ENCODE measurements at regions not wholly inside any gene's neighbourhood (a gene's known extent, or its start where the extent isn't known, plus 50 kb on each side); places are given as distances from the start of the nearest gene placed in this dataset.

DNA sequence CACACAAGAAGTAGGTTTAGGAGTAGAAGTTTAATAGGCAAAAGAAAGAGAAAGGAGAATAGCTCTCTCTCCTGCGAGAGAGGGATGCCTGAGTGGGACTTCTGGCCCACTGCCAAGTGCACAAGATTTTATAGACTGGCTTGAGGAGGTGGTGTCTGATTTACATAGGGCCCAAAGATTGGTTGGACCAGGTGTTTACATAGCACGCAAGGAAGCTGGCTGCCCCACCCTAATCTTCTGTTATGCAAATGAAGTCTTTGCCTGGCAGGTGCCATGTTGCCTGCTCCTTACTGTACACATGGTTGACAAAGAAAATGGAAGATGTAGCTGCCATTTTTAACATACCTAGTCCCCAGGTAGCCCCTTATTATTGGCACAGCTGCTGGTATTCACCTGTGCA is 170.8 kb upstream of the GATB start:
- H3K4me3 ChIP-seq (ENCODE audit: low read depth, low read length) = no peak overlapping the region
- no peaks in the 10 kb centered on the region for H3K36me3 ChIP-seq (ENCODE audit: control insufficient read depth, insufficient read depth, low read length)
- no peaks in the 10 kb centered on the region for H3K9me3 ChIP-seq (ENCODE audit: control insufficient read depth, insufficient read depth, low read length)
- H3K27me3 ChIP-seq (ENCODE audit: control insufficient read depth, insufficient read depth, low read length) = no peaks in the 10 kb centered on the region
- H3K4me1 ChIP-seq (ENCODE audit: control insufficient read depth, insufficient read depth, low read length) = no peaks in the 10 kb centered on the region
- no peak overlapping the region for H3K9ac ChIP-seq (ENCODE audit: low read depth, low read length)

DNA sequence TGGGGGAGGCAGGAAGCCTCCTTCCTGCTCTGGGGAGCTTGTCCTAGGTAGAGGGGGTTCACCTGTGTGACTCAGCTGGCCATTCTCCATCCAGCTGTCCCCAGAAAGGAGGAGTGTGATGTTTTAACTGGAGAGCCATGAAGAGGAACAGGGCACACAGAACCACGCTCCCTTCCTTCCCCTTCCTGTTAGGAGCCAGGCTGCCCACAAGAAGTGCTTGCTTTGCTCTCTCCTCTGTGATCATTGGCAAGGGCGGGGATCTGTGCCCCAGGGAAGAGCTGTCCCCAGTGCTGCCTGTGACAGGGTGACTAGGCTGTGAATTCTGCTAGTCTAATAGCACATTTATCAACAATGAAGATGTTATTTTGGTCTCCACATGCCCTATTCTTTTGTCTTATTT is 169.6 kb upstream of the GATB start:
- no peak overlapping the region for H3K4me3 ChIP-seq (ENCODE audit: low read depth, low read length)
- H3K9me3 ChIP-seq (ENCODE audit: control insufficient read depth, insufficient read depth, low read length) = no peaks in the 10 kb centered on the region
- no peaks in the 10 kb centered on the region for H3K27me3 ChIP-seq (ENCODE audit: control insufficient read depth, insufficient read depth, low read length)
- no peaks in the 10 kb centered on the region for H3K36me3 ChIP-seq (ENCODE audit: control insufficient read depth, insufficient read depth, low read length)
- H3K9ac ChIP-seq (ENCODE audit: low read depth, low read length) = no peak overlapping the region
- H3K4me1 ChIP-seq (ENCODE audit: control insufficient read depth, insufficient read depth, low read length) = no peaks in the 10 kb centered on the region

DNA sequence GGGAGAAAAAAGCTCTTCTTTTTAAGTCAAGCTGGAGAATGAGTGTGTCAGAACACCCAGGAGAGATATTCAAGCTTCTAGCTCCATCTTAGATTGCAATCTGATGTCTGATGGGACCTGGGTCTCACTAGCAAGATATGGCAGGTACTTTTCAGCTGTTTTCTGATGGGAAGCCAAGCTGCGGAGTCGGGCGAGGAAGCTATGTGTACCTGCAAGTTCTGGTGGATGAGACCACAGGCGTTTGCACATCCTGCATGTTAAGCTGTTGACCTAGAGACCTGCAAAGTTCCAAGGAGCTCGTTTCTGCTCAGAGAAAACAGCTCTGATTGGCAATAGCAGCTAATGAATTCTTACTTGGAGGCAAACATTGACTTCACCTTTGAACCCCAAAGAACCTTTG is 167.3 kb upstream of the GATB start:
- Histone ChIP-seq H3K36me3 (ENCODE audit: control insufficient read depth, insufficient read depth, low read length) (no peaks in the 10 kb centered on the region), H3K9ac (ENCODE audit: low read depth, low read length) (no peak overlapping the region), H3K4me1 (ENCODE audit: control insufficient read depth, insufficient read depth, low read length) (no peaks in the 10 kb centered on the region), H3K9me3 (ENCODE audit: control insufficient read depth, insufficient read depth, low read length) (no peaks in the 10 kb centered on the region), H3K4me3 (ENCODE audit: low read depth, low read length) (no peak overlapping the region), H3K27me3 (ENCODE audit: control insufficient read depth, insufficient read depth, low read length) (no peaks in the 10 kb centered on the region)

DNA sequence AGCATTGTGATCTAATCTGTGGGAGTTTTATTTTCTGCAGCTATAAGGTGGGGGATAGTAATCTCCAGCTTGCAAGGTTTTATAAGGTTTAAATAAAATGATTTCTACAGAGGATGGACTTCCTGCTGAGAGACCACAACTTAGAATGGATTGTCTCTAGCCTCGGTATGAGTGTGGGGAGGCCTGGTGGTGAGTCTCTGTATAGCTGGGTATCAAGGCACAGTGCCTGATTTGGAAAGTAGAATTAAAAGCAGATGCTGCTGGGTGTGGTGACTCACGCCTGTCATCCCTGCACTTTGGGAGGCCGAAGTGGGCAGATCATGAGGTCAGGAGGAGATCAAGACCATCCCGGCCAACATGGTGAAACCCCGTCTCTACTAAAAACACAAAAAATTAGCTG is 162.0 kb upstream of the GATB start:
- H3K27me3 ChIP-seq (ENCODE audit: control insufficient read depth, insufficient read depth, low read length) = no peaks in the 10 kb centered on the region
- no peak overlapping the region for H3K9ac ChIP-seq (ENCODE audit: low read depth, low read length)
- no peaks in the 10 kb centered on the region for H3K36me3 ChIP-seq (ENCODE audit: control insufficient read depth, insufficient read depth, low read length)

DNA sequence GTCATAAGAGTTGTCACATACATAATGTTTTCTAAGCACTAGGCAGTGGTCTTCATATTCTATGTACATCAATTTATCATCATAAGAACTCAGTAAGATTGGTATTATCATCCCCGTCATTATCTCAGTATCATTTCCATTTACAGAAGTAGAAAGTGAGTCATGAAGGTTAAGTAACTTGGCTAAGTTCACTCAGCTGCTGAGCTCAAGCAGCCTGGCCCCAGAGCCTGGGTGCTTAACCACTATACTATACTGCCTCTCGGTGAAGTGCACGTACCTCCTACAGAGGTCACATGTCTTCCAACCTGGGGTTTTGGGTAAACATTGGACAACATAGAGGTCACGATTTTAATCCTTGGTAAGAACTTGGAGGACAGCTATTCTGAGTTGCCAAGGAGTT is 161.5 kb upstream of the GATB start:
- Histone ChIP-seq H3K27me3 (ENCODE audit: control insufficient read depth, insufficient read depth, low read length) (no peaks in the 10 kb centered on the region), H3K9ac (ENCODE audit: low read depth, low read length) (no peak overlapping the region), H3K4me1 (ENCODE audit: control insufficient read depth, insufficient read depth, low read length) (no peaks in the 10 kb centered on the region), H3K36me3 (ENCODE audit: control insufficient read depth, insufficient read depth, low read length) (no peaks in the 10 kb centered on the region), H3K4me3 (ENCODE audit: low read depth, low read length) (no peak overlapping the region), H3K9me3 (ENCODE audit: control insufficient read depth, insufficient read depth, low read length) (no peaks in the 10 kb centered on the region)

More for the DNA sequence above, 162.0 kb upstream of the GATB start:
- Histone ChIP-seq H3K4me3 (ENCODE audit: low read depth, low read length) (no peak overlapping the region), H3K9me3 (ENCODE audit: control insufficient read depth, insufficient read depth, low read length) (no peaks in the 10 kb centered on the region), H3K4me1 (ENCODE audit: control insufficient read depth, insufficient read depth, low read length) (no peaks in the 10 kb centered on the region)

DNA sequence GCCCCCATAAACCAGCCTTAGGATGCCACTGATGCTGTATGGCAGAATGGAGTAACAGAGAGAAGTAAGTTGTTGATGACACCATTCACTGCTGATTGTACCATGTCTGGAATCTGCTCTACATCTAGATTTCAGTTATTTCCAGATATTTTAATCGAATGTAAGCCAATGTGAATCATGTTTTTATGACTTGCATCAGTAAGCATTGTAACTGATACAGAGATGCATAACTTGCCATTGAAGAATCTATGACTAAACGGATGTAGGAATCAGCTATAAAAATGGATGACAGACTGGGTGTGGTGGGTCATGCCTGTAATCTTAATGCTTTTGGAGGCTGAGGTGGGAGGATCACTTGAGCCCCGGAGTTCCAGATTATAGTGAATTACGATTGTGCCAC is 161.0 kb upstream of the GATB start:
- Histone ChIP-seq H3K9me3 (ENCODE audit: control insufficient read depth, insufficient read depth, low read length) (no peaks in the 10 kb centered on the region), H3K4me1 (ENCODE audit: control insufficient read depth, insufficient read depth, low read length) (no peaks in the 10 kb centered on the region), H3K4me3 (ENCODE audit: low read depth, low read length) (no peak overlapping the region), H3K27me3 (ENCODE audit: control insufficient read depth, insufficient read depth, low read length) (no peaks in the 10 kb centered on the region), H3K36me3 (ENCODE audit: control insufficient read depth, insufficient read depth, low read length) (no peaks in the 10 kb centered on the region), H3K9ac (ENCODE audit: low read depth, low read length) (no peak overlapping the region)

DNA sequence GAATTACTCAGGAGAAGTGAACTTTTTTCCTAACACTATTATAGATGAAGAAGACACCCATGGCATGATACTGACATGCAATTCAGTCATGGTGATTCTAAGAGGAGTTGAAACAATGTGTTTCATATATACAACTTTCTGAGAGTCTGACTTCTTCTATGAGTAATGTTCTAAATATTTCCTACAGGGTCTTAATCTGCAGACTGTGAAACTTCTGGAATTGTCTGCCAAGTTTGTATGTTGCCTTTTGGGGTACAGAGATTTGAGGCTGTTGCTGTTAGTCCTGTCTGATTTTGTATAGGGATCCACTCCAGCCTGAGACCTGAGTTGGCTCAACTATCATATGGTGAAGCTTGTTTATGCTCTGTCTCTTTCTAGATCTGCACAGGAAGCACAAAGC is 160.6 kb upstream of the GATB start:
- Histone ChIP-seq H3K36me3 (ENCODE audit: control insufficient read depth, insufficient read depth, low read length) (no peaks in the 10 kb centered on the region), H3K27me3 (ENCODE audit: control insufficient read depth, insufficient read depth, low read length) (no peaks in the 10 kb centered on the region), H3K9me3 (ENCODE audit: control insufficient read depth, insufficient read depth, low read length) (no peaks in the 10 kb centered on the region), H3K4me3 (ENCODE audit: low read depth, low read length) (no peak overlapping the region), H3K9ac (ENCODE audit: low read depth, low read length) (no peak overlapping the region), H3K4me1 (ENCODE audit: control insufficient read depth, insufficient read depth, low read length) (no peaks in the 10 kb centered on the region)

DNA sequence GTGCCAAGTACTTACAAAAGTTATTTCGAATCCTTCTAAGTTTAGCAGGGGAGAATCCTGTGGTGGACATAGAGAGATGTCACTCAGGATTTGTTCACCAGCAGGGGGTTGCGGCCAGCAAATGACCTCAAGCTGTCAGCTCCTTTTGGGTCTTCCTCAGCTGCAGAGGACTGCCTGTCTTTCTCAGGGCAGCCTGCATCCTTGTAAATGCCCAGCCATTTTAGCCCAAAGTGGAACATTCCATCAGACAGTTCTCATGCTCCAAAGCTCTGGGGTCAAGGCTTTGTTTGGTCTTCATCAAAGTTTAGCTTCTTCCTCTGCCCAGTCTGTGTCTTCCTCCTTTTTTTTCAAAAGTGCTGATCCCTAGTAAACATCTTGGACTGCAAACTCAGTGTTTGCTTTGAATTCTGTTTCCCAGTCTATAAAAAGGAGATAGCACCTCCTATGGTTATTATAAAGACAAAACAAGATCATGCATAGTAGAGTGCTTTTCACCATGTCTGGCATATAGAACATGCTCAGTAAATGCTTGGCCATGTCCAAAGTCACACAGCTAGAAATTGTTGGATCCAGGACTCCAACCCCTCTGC is 156.4 kb upstream of the GATB start:
- H3K27me3 ChIP-seq (ENCODE audit: control insufficient read depth, insufficient read depth, low read length) = no peaks in the 10 kb centered on the region
- no peaks in the 10 kb centered on the region for H3K9me3 ChIP-seq (ENCODE audit: control insufficient read depth, insufficient read depth, low read length)
- no peaks in the 10 kb centered on the region for H3K36me3 ChIP-seq (ENCODE audit: control insufficient read depth, insufficient read depth, low read length)
- H3K9ac ChIP-seq (ENCODE audit: low read depth, low read length) = no peak overlapping the region
- H3K4me3 ChIP-seq (ENCODE audit: low read depth, low read length) = no peak overlapping the region
- no peaks in the 10 kb centered on the region for H3K4me1 ChIP-seq (ENCODE audit: control insufficient read depth, insufficient read depth, low read length)

DNA sequence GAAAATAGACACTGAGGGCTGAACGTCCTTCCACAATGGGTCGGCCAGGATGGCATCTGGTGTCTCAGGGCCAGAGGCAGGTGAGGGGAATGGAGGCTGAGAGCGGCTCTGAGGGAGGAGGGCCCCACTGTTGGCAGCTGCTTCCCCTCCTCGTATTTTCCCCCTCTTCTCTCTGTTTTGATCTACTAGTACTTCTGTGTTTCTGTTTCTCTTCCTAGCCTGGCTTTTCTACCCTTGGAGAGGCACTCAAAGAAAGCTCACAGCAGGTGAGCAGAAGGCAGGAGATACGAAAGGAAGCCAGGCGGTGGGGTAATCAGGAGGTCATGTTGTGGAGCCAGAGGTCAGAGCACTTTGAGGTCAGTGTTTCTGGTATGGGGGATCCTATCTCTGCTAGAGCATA is 151.8 kb upstream of the GATB start:
- no peaks in the 10 kb centered on the region for H3K36me3 ChIP-seq (ENCODE audit: control insufficient read depth, insufficient read depth, low read length)
- no peaks in the 10 kb centered on the region for H3K9me3 ChIP-seq (ENCODE audit: control insufficient read depth, insufficient read depth, low read length)
- peaks cover 3% of the 10 kb centered on the region for H3K4me1 ChIP-seq (ENCODE audit: control insufficient read depth, insufficient read depth, low read length)
- H3K4me3 ChIP-seq (ENCODE audit: low read depth, low read length) = no peak overlapping the region
- H3K9ac ChIP-seq (ENCODE audit: low read depth, low read length) = no peak overlapping the region
- no peaks in the 10 kb centered on the region for H3K27me3 ChIP-seq (ENCODE audit: control insufficient read depth, insufficient read depth, low read length)

DNA sequence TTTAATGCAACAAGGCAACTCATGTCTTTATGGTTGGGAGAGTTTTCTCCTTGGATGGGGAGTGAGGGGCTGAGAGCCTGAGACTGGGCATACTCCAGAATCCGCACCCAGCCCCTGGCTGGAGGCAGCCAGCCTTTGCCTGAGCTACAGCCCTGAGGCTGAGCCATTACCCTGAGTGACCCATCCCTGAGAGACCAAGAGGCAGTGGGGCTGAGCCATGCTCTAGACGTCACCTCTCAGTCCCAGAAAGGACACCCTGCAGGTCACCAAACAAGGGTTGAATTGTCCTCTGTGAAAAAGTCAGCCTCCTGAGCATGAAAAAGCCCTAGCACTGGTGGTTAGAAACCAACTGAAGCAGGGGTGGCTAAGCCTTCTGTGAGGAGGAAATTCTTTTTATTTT is 151.2 kb upstream of the GATB start:
- Histone ChIP-seq H3K27me3 (ENCODE audit: control insufficient read depth, insufficient read depth, low read length) (no peaks in the 10 kb centered on the region), H3K4me1 (ENCODE audit: control insufficient read depth, insufficient read depth, low read length) (peaks cover 3% of the 10 kb centered on the region), H3K4me3 (ENCODE audit: low read depth, low read length) (no peak overlapping the region), H3K9me3 (ENCODE audit: control insufficient read depth, insufficient read depth, low read length) (no peaks in the 10 kb centered on the region), H3K36me3 (ENCODE audit: control insufficient read depth, insufficient read depth, low read length) (no peaks in the 10 kb centered on the region), H3K9ac (ENCODE audit: low read depth, low read length) (no peak overlapping the region)

DNA sequence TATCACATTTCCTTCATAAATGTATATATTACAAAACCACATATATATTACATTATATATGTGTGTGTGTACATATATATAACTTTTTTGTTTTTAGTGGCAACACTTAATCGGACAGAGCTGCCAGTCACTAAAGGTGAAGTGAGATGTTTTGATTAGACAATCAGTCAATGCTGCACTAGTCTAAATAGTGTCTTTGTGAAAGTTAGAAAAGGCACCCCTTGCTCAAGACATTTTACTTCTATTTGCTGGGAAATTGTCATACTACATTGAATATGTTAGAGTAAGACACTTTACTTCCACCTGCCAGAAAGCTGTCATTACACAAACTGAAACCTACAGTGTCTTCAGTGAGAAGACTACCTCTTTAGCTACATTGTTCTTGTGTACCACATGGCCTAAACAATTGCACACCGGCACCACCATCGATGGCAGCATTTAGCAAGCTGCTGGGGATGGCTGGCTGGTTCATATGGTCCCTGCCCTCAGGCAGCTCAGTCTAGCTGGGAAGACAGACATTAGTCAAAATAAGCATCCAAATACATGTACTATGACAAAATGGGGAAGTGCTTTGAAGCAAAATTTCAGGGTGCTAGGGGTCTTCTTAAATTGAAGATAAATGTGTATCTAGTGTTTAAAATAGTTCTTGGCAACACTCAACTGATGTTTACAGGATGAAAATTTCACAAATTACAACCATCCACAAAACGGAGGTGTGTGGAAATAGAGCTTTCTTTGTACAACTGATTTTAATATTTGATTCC is 148.1 kb upstream of the GATB start:
- Histone ChIP-seq H3K4me1 (ENCODE audit: control insufficient read depth, insufficient read depth, low read length) (peaks cover 3% of the 10 kb centered on the region), H3K27me3 (ENCODE audit: control insufficient read depth, insufficient read depth, low read length) (no peaks in the 10 kb centered on the region), H3K36me3 (ENCODE audit: control insufficient read depth, insufficient read depth, low read length) (no peaks in the 10 kb centered on the region), H3K4me3 (ENCODE audit: low read depth, low read length) (no peak overlapping the region), H3K9me3 (ENCODE audit: control insufficient read depth, insufficient read depth, low read length) (no peaks in the 10 kb centered on the region), H3K9ac (ENCODE audit: low read depth, low read length) (no peak overlapping the region)

DNA sequence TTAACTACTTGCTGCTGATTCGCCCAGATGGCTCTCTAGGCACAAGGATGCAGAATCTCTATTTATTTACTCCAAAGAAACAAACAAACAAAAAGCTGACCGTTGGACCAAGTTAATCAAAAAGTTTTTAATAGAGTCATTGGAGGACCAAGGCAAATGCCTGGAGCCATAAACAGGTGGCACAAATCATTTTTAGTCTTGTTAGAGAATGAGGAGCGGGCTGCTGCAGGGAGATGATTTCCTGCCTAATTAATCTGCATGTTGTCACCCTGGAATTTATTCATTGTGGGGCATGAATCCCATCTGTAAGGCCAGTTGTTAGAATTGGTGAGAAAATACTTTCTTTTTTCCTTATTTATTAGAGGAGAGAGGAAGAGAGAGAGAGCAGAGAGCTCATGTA is 147.4 kb upstream of the GATB start:
- Histone ChIP-seq H3K4me1 (ENCODE audit: control insufficient read depth, insufficient read depth, low read length) (peaks cover 3% of the 10 kb centered on the region), H3K36me3 (ENCODE audit: control insufficient read depth, insufficient read depth, low read length) (no peaks in the 10 kb centered on the region), H3K4me3 (ENCODE audit: low read depth, low read length) (no peak overlapping the region), H3K27me3 (ENCODE audit: control insufficient read depth, insufficient read depth, low read length) (no peaks in the 10 kb centered on the region), H3K9ac (ENCODE audit: low read depth, low read length) (no peak overlapping the region), H3K9me3 (ENCODE audit: control insufficient read depth, insufficient read depth, low read length) (no peaks in the 10 kb centered on the region)
